ENCODE measurements at regions not wholly inside any gene's neighbourhood (a gene's known extent, or its start where the extent isn't known, plus 50 kb on each side); places are given as distances from the start of the nearest gene placed in this dataset.
"Not testable (repeated sequence)": the region's sequence is repeated elsewhere in the genome, so short reads cannot be mapped to it uniquely, and the experiment has no call there.

- no peaks in the 10 kb centered on the region for H3K4me1 ChIP-seq (ENCODE audit: insufficient read depth, insufficient read length)
- no peak for DNase-seq (ENCODE audit: low read depth, low spot score)
- no peak overlapping the region for H3K9ac ChIP-seq (ENCODE audit: insufficient read length, low read depth)
- no peak overlapping the region for H3K4me3 ChIP-seq (ENCODE audit: insufficient read length, low read depth)
- TF ChIP-seq YY1 (IDR thresholded peaks at IDR 0.05; ENCODE audit: insufficient read depth, insufficient read length) (no peak), SUZ12 (IDR thresholded peaks at IDR 0.05; ENCODE audit: extremely low read depth, insufficient read depth, insufficient read length) (no peak), ZNF274 (IDR thresholded peaks at IDR 0.05; ENCODE audit: low read depth, low read length) (no peak)
- H3K36me3 ChIP-seq (ENCODE audit: insufficient read depth, insufficient read length, low read length), result no peaks in the 10 kb centered on the region
- H3K27me3 ChIP-seq (ENCODE audit: insufficient read depth, insufficient read length), result no peaks in the 10 kb centered on the region
- H3K9me3 ChIP-seq (ENCODE audit: insufficient read depth, low read length), result no peaks in the 10 kb centered on the region
Measured at GRCh38 chr2:47295131-47295980, 73.8 kb upstream of the EPCAM start.

GRCh38 chr2:47293976-47294375 is 75.1 kb upstream of the EPCAM start:
- no peak for TF ChIP-seq ZNF274 (IDR thresholded peaks at IDR 0.05; ENCODE audit: low read depth, low read length)
- TF ChIP-seq YY1 (IDR thresholded peaks at IDR 0.05; ENCODE audit: insufficient read depth, insufficient read length), result no peak
- TF ChIP-seq SUZ12 (IDR thresholded peaks at IDR 0.05; ENCODE audit: extremely low read depth, insufficient read depth, insufficient read length), result no peak
- no peaks in the 10 kb centered on the region for H3K4me1 ChIP-seq (ENCODE audit: insufficient read depth, insufficient read length)

DNA sequence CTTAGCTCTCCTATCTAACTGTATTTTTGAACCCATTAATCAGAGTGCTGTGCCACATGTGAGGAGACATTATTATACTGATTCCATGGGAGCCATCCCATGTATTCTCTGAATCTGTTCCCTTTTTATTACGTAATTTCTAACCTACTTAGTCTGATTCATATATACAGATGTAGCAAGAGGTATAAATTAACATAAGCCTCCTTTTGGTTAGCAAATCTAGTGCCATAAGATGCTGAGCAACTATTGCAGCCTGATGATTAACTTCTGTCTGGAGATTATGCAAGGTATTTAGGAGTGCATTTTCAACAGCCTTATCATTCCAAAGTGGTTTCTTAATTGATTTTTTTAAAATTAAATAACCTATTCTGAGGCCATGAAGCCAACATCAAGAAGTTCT is 80.2 kb upstream of the EPCAM start:
- H3K4me3 ChIP-seq (ENCODE audit: insufficient read length, low read depth), result no peak overlapping the region
- no peak overlapping the region for H3K9ac ChIP-seq (ENCODE audit: insufficient read length, low read depth)
- no peak for TF ChIP-seq ZNF274 (IDR thresholded peaks at IDR 0.05; ENCODE audit: low read depth, low read length)
- TF ChIP-seq SUZ12 (IDR thresholded peaks at IDR 0.05; ENCODE audit: extremely low read depth, insufficient read depth, insufficient read length), result no peak
- TF ChIP-seq YY1 (IDR thresholded peaks at IDR 0.05; ENCODE audit: insufficient read depth, insufficient read length), result no peak
- no peaks in the 10 kb centered on the region for H3K27me3 ChIP-seq (ENCODE audit: insufficient read depth, insufficient read length)
- no peaks in the 10 kb centered on the region for H3K9me3 ChIP-seq (ENCODE audit: insufficient read depth, low read length)
- no peak for DNase-seq (ENCODE audit: low read depth, low spot score)
- no peaks in the 10 kb centered on the region for H3K36me3 ChIP-seq (ENCODE audit: insufficient read depth, insufficient read length, low read length)
- H3K4me1 ChIP-seq (ENCODE audit: insufficient read depth, insufficient read length), result no peaks in the 10 kb centered on the region

More at GRCh38 chr2:47293976-47294375, 75.1 kb upstream of the EPCAM start:
- Histone ChIP-seq H3K9me3 (ENCODE audit: insufficient read depth, low read length) (no peaks in the 10 kb centered on the region), H3K27me3 (ENCODE audit: insufficient read depth, insufficient read length) (no peaks in the 10 kb centered on the region), H3K36me3 (ENCODE audit: insufficient read depth, insufficient read length, low read length) (no peaks in the 10 kb centered on the region), H3K9ac (ENCODE audit: insufficient read length, low read depth) (no peak overlapping the region), H3K4me3 (ENCODE audit: insufficient read length, low read depth) (no peak overlapping the region)
- no peak for DNase-seq (ENCODE audit: low read depth, low spot score)

- DNase-seq (ENCODE audit: low read depth, low spot score), result no peak
- no peak for TF ChIP-seq YY1 (IDR thresholded peaks at IDR 0.05; ENCODE audit: insufficient read depth, insufficient read length)
- no peak for TF ChIP-seq ZNF274 (IDR thresholded peaks at IDR 0.05; ENCODE audit: low read depth, low read length)
- no peak for TF ChIP-seq SUZ12 (IDR thresholded peaks at IDR 0.05; ENCODE audit: extremely low read depth, insufficient read depth, insufficient read length)
- H3K4me3 ChIP-seq (ENCODE audit: insufficient read length, low read depth), result no peak overlapping the region
- H3K36me3 ChIP-seq (ENCODE audit: insufficient read depth, insufficient read length, low read length), result no peaks in the 10 kb centered on the region
- no peak overlapping the region for H3K9ac ChIP-seq (ENCODE audit: insufficient read length, low read depth)
- H3K4me1 ChIP-seq (ENCODE audit: insufficient read depth, insufficient read length), result no peaks in the 10 kb centered on the region
- H3K9me3 ChIP-seq (ENCODE audit: insufficient read depth, low read length), result peaks cover 8% of the 10 kb centered on the region; the same call in 1 of the 2 replicates
- H3K27me3 ChIP-seq (ENCODE audit: insufficient read depth, insufficient read length), result no peaks in the 10 kb centered on the region
Measured at GRCh38 chr2:47283659-47284058, 85.5 kb upstream of the EPCAM start.

DNA sequence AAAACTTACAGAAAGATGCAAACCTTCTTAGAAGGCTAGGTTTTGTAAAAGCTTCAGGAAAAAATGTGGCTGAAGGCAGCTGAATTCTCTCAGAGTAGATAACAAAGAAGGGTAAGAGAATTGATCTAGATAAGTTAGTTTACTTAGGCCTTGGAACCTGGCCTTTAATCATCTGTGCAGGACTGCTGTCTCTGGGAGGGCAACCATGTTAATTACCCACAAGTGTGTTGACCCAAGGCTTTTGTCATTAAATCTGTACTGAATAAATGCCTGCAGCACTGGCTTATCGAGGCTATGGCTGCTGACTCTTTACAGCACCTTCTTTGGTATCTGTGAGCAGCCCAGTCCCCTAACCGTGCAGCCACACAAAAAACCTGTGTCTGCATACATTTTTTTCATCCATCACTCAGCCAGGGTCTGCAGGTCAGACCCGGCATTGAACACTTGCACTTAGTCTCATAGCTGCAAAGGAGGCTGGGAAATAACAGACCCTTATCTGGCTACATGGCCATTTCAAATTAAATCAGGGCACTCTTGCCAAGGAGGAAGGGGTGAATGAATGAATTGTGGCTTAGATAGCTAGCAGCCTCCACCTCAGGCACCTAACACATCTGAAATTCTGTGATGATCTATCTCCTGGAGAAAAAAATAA is 86.4 kb upstream of the EPCAM start:
- Histone ChIP-seq H3K9me3 (ENCODE audit: insufficient read depth, low read length) (peaks cover 8% of the 10 kb centered on the region; the same call in 1 of the 2 replicates), H3K36me3 (ENCODE audit: insufficient read depth, insufficient read length, low read length) (no peaks in the 10 kb centered on the region), H3K4me3 (ENCODE audit: insufficient read length, low read depth) (no peak overlapping the region), H3K4me1 (ENCODE audit: insufficient read depth, insufficient read length) (no peaks in the 10 kb centered on the region), H3K27me3 (ENCODE audit: insufficient read depth, insufficient read length) (no peaks in the 10 kb centered on the region), H3K9ac (ENCODE audit: insufficient read length, low read depth) (no peak overlapping the region)
- no peak for DNase-seq (ENCODE audit: low read depth, low spot score)
- TF ChIP-seq ZNF274 (IDR thresholded peaks at IDR 0.05; ENCODE audit: low read depth, low read length), result no peak
- TF ChIP-seq YY1 (IDR thresholded peaks at IDR 0.05; ENCODE audit: insufficient read depth, insufficient read length), result no peak
- no peak for TF ChIP-seq SUZ12 (IDR thresholded peaks at IDR 0.05; ENCODE audit: extremely low read depth, insufficient read depth, insufficient read length)

- H3K9ac ChIP-seq (ENCODE audit: insufficient read length, low read depth); H3K27me3 ChIP-seq (ENCODE audit: insufficient read depth, insufficient read length); H3K9me3 ChIP-seq (ENCODE audit: insufficient read depth, low read length); DNase-seq (ENCODE audit: low read depth, low spot score); H3K4me1 ChIP-seq (ENCODE audit: insufficient read depth, insufficient read length); H3K36me3 ChIP-seq (ENCODE audit: insufficient read depth, insufficient read length, low read length); H3K4me3 ChIP-seq (ENCODE audit: insufficient read length, low read depth): not testable (repeated sequence)
Measured at GRCh38 chr2:47279525-47279924, 89.6 kb upstream of the EPCAM start.

DNA sequence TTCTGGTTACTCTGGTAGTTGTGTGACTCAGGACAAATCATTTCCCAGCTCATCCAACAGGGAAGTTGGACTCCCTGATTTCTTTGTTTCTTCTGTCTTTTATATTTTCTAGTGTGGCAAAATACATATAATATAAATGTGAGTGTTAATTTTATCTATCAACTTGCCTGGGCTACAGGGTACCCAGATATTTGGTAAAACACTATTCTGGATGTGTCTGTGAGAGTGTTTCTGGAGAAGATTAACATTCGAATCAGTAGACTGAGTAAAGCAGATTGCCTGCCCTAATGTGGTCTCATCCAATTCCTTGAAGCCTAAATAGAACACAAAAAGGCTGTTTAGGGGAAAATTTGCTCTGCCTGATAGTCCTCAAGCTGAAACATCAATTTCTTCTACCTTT is 91.1 kb upstream of the EPCAM start:
- Histone ChIP-seq H3K4me3 (ENCODE audit: insufficient read length, low read depth) (no peak overlapping the region), H3K36me3 (ENCODE audit: insufficient read depth, insufficient read length, low read length) (no peaks in the 10 kb centered on the region), H3K27me3 (ENCODE audit: insufficient read depth, insufficient read length) (no peaks in the 10 kb centered on the region), H3K9ac (ENCODE audit: insufficient read length, low read depth) (no peak overlapping the region), H3K4me1 (ENCODE audit: insufficient read depth, insufficient read length) (peaks cover 7% of the 10 kb centered on the region), H3K9me3 (ENCODE audit: insufficient read depth, low read length) (peaks cover 4% of the 10 kb centered on the region; the same call in 1 of the 2 replicates)
- no peak for DNase-seq (ENCODE audit: low read depth, low spot score)
- TF ChIP-seq SUZ12 (IDR thresholded peaks at IDR 0.05; ENCODE audit: extremely low read depth, insufficient read depth, insufficient read length) (no peak), ZNF274 (IDR thresholded peaks at IDR 0.05; ENCODE audit: low read depth, low read length) (no peak), YY1 (IDR thresholded peaks at IDR 0.05; ENCODE audit: insufficient read depth, insufficient read length) (no peak)
